SK-N-SH treated with all-trans-retinoic acid at 6 μM for 48 hours (cell line): ENCODE measurements at regions not wholly inside any gene's neighbourhood (a gene's known extent, or its start where the extent isn't known, plus 50 kb on each side); places are given as distances from the start of the nearest gene placed in this dataset.

ENCODE experiments used
- ATAC-seq: fragments of 200-7000 bp; cut with Tn5 transposase; 3 replicates; pipeline ENCODE4 v1.9.1; 2020; ENCODE audit warnings: mild to moderate bottlenecking, moderate library complexity
- ARNTL ChIP-seq: fragments of 450-650 bp; formaldehyde crosslinking; IDR thresholded peaks from 2 replicates; pipeline ENCODE4 v1.5.0; 2020; ENCODE audit warnings: low read depth, mild to moderate bottlenecking, moderate library complexity, borderline replicate concordance
- BACH2 ChIP-seq: fragments of 250-450 bp; sonication (Bioruptor Pico); IDR thresholded peaks from 2 replicates; pipeline ENCODE4 v1.9.0; 2021; ENCODE audit warnings: mild to moderate bottlenecking, borderline replicate concordance
- CSDC2 ChIP-seq: fragments of 250-450 bp; sonication (Bioruptor Pico); IDR thresholded peaks from 2 replicates; pipeline ENCODE4 v1.5.0; 2020; ENCODE audit warnings: mild to moderate bottlenecking, moderate library complexity
- ESRRG ChIP-seq: fragments of 250-450 bp; sonication (Bioruptor Pico); IDR thresholded peaks from 2 replicates; pipeline ENCODE4 v1.6.1; 2021; ENCODE audit warnings: mild to moderate bottlenecking
- ISL1 ChIP-seq: fragments of 250-450 bp; sonication (Bioruptor Pico); IDR thresholded peaks from 2 replicates; pipeline ENCODE4 v2.1.2; 2022; ENCODE audit warnings: mild to moderate bottlenecking, moderate library complexity
- PPARA ChIP-seq: fragments of 250-450 bp; sonication (Bioruptor Pico); IDR thresholded peaks from 2 replicates; pipeline ENCODE4 v1.5.0; 2020; ENCODE audit warnings: mild to moderate bottlenecking, borderline replicate concordance
- RARB ChIP-seq: fragments of 250-450 bp; sonication (Bioruptor Pico); IDR thresholded peaks from 2 replicates; pipeline ENCODE4 v1.8.0; 2021; ENCODE audit warnings: mild to moderate bottlenecking, moderate library complexity
- SNAI2 ChIP-seq: fragments of 250-450 bp; sonication (Bioruptor Pico); IDR thresholded peaks from 2 replicates; pipeline ENCODE4 v1.5.0; 2020; ENCODE audit warnings: mild to moderate bottlenecking, moderate library complexity
- TCF4 ChIP-seq: fragments of 250-450 bp; sonication (Bioruptor Pico); IDR thresholded peaks from 2 replicates; pipeline ENCODE4 v1.8.0; 2021; ENCODE audit warnings: mild to moderate bottlenecking, moderate library complexity, borderline replicate concordance
- TOX ChIP-seq: fragments of 250-450 bp; sonication (Bioruptor Pico); IDR thresholded peaks from 2 replicates; pipeline ENCODE4 v1.8.0; 2021; ENCODE audit warnings: mild to moderate bottlenecking, moderate library complexity, borderline replicate concordance
- ZC3H10 ChIP-seq: fragments of 250-450 bp; sonication (Bioruptor Pico); IDR thresholded peaks from 2 replicates; pipeline ENCODE4 v1.5.1; 2021; ENCODE audit warnings: mild to moderate bottlenecking, moderate library complexity
- ZFP30 ChIP-seq: fragments of 450-650 bp; formaldehyde crosslinking; IDR thresholded peaks from 2 replicates; pipeline ENCODE4 v1.5.0; 2022; ENCODE audit warnings: mild to moderate bottlenecking, moderate library complexity
- ZNF565 ChIP-seq: fragments of 450-650 bp; formaldehyde crosslinking; conservative IDR thresholded peaks from 2 replicates; pipeline ENCODE4 v1.5.0; 2020; ENCODE audit warnings: low read depth, mild to moderate bottlenecking, moderate library complexity
- ZNF70 ChIP-seq: fragments of 450-650 bp; formaldehyde crosslinking; IDR thresholded peaks from 2 replicates; pipeline ENCODE4 v1.5.0; 2020; ENCODE audit warnings: mild to moderate bottlenecking, moderate library complexity
- ZNF8 ChIP-seq: fragments of 450-650 bp; formaldehyde crosslinking; IDR thresholded peaks from 2 replicates; pipeline ENCODE4 v1.5.0; 2020; ENCODE audit warnings: mild to moderate bottlenecking, moderate library complexity
- TF ChIP-seq, protein P1 (sequence below): fragments of 250-450 bp; sonication (Bioruptor Pico); IDR thresholded peaks from 2 replicates; pipeline ENCODE4 v1.8.0; 2021; ENCODE audit warnings: low read depth, mild to moderate bottlenecking, moderate library complexity, borderline replicate concordance
- TF ChIP-seq, protein P2 (sequence below): fragments of 250-450 bp; sonication (Bioruptor Pico); IDR thresholded peaks from 2 replicates; pipeline ENCODE4 v1.5.1; 2020; ENCODE audit warnings: low read depth, mild to moderate bottlenecking, moderate library complexity
- TF ChIP-seq, protein P3 (sequence below): fragments of 250-450 bp; sonication (Bioruptor Pico); IDR thresholded peaks from 2 replicates; pipeline ENCODE4 v1.8.0; 2020; ENCODE audit warnings: mild to moderate bottlenecking, moderate library complexity, borderline replicate concordance
- TF ChIP-seq, protein P4 (sequence below): fragments of 250-450 bp; sonication (Bioruptor Pico); IDR thresholded peaks from 2 replicates; pipeline ENCODE4 v1.5.1; 2021; ENCODE audit warnings: mild to moderate bottlenecking, moderate library complexity
- TF ChIP-seq, protein P5 (sequence below): fragments of 250-450 bp; sonication (Bioruptor Pico); IDR thresholded peaks from 2 replicates; pipeline ENCODE4 v1.5.0; 2020; ENCODE audit warnings: mild to moderate bottlenecking, moderate library complexity

DNA sequence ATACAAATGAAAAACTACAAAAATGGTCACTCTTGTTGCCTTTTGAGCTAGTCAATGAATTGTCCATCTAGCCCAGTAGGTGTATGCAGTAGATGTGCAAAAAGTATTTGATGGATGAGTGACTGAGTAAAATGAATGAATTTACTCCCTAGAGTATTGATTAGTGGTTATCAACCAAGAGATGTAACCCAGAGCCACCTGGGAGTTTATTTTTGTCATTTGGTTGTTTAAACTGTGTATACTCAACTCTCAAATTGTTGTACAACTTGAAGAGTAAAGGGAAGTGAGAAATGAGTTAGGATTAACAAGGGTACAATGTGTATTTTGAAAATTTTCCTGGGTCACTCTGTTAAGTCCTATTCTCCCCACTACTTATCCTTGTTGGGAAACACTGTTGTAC lies 124.1 kb upstream of the TMCO5A start (continued):
- no peak for TF ChIP-seq ARNTL (CRISPR knock-in tag)
- TF ChIP-seq, protein P1, sequence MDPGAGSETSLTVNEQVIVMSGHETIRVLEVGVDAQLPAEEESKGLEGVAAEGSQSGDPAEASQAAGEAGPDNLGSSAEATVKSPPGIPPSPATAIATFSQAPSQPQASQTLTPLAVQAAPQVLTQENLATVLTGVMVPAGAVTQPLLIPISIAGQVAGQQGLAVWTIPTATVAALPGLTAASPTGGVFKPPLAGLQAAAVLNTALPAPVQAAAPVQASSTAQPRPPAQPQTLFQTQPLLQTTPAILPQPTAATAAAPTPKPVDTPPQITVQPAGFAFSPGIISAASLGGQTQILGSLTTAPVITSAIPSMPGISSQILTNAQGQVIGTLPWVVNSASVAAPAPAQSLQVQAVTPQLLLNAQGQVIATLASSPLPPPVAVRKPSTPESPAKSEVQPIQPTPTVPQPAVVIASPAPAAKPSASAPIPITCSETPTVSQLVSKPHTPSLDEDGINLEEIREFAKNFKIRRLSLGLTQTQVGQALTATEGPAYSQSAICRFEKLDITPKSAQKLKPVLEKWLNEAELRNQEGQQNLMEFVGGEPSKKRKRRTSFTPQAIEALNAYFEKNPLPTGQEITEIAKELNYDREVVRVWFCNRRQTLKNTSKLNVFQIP (CRISPR knock-in tag): no peak
- TF ChIP-seq, protein P2, sequence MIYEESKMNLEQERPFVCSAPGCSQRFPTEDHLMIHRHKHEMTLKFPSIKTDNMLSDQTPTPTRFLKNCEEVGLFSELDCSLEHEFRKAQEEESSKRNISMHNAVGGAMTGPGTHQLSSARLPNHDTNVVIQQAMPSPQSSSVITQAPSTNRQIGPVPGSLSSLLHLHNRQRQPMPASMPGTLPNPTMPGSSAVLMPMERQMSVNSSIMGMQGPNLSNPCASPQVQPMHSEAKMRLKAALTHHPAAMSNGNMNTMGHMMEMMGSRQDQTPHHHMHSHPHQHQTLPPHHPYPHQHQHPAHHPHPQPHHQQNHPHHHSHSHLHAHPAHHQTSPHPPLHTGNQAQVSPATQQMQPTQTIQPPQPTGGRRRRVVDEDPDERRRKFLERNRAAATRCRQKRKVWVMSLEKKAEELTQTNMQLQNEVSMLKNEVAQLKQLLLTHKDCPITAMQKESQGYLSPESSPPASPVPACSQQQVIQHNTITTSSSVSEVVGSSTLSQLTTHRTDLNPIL: no peak

DNA sequence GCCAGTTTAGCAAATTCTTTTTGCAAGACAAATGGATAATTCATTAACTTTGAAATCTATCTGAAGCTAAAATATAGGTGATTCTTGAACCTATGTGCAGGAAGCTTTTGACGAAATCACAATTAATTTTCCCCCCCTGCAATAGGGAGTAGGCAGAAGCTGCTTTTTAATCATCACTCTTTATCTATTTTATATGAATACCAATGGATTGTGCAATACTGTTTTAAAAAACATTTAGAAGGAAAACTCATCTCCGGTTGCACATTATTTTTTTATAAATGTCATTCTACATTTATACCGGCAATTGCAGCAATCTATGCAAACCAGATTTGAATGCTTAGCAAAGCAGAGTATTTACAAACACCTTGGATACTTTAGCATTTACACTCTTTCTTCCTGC lies 121.1 kb upstream of the TMCO5A start:
- TF ChIP-seq ZNF565 (no peak), ISL1 (CRISPR knock-in tag) (no peak), ZC3H10 (CRISPR knock-in tag) (no peak)
- no peak for ATAC-seq

DNA sequence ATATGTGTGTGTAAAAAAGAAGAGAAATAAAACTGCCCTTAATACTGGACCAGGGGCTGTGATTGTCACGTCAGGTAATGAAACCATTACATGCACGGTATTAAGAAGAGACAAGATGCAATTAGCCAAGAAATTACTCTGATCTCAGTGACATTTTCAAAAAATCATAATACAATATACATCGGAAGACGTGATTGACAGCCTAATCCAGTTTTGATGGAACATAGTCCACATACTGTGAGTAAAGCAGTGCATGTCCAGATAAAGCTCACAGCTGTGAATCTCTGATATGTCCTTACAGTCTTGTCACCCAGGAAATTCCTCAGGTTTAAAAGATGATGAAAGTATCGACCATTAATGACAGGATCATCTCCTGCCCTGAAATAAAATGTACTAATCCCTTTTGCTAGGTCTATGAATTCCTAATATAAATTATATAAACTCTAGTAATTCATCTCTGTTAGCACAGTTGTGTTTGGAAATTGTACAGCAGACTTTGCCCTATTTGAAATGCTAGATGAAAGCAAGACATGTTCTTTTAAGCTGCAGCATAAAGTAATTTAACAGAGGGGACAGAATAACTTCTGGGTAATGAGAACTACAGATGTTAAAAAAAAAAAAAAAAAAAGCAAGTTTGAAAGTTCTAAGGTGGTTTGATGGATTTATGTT lies 119.5 kb upstream of the TMCO5A start:
- TF ChIP-seq, protein P1 (CRISPR knock-in tag): no peak
- TF ChIP-seq ESRRG (CRISPR knock-in tag): no peak
- no peak for TF ChIP-seq ZNF70
- TF ChIP-seq, protein P3, sequence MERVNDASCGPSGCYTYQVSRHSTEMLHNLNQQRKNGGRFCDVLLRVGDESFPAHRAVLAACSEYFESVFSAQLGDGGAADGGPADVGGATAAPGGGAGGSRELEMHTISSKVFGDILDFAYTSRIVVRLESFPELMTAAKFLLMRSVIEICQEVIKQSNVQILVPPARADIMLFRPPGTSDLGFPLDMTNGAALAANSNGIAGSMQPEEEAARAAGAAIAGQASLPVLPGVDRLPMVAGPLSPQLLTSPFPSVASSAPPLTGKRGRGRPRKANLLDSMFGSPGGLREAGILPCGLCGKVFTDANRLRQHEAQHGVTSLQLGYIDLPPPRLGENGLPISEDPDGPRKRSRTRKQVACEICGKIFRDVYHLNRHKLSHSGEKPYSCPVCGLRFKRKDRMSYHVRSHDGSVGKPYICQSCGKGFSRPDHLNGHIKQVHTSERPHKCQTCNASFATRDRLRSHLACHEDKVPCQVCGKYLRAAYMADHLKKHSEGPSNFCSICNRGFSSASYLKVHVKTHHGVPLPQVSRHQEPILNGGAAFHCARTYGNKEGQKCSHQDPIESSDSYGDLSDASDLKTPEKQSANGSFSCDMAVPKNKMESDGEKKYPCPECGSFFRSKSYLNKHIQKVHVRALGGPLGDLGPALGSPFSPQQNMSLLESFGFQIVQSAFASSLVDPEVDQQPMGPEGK: no peak
- no peak for TF ChIP-seq ZC3H10 (CRISPR knock-in tag)
- TF ChIP-seq BACH2 (CRISPR knock-in tag): no peak
- TF ChIP-seq, protein P2: no peak
- TF ChIP-seq, protein P4, sequence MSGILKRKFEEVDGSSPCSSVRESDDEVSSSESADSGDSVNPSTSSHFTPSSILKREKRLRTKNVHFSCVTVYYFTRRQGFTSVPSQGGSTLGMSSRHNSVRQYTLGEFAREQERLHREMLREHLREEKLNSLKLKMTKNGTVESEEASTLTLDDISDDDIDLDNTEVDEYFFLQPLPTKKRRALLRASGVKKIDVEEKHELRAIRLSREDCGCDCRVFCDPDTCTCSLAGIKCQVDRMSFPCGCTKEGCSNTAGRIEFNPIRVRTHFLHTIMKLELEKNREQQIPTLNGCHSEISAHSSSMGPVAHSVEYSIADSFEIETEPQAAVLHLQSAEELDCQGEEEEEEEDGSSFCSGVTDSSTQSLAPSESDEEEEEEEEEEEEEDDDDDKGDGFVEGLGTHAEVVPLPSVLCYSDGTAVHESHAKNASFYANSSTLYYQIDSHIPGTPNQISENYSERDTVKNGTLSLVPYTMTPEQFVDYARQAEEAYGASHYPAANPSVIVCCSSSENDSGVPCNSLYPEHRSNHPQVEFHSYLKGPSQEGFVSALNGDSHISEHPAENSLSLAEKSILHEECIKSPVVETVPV (CRISPR knock-in tag): no peak
- TF ChIP-seq ZFP30 (CRISPR knock-in tag): no peak
- no peak for TF ChIP-seq TOX (CRISPR knock-in tag)
- TF ChIP-seq, protein P5, sequence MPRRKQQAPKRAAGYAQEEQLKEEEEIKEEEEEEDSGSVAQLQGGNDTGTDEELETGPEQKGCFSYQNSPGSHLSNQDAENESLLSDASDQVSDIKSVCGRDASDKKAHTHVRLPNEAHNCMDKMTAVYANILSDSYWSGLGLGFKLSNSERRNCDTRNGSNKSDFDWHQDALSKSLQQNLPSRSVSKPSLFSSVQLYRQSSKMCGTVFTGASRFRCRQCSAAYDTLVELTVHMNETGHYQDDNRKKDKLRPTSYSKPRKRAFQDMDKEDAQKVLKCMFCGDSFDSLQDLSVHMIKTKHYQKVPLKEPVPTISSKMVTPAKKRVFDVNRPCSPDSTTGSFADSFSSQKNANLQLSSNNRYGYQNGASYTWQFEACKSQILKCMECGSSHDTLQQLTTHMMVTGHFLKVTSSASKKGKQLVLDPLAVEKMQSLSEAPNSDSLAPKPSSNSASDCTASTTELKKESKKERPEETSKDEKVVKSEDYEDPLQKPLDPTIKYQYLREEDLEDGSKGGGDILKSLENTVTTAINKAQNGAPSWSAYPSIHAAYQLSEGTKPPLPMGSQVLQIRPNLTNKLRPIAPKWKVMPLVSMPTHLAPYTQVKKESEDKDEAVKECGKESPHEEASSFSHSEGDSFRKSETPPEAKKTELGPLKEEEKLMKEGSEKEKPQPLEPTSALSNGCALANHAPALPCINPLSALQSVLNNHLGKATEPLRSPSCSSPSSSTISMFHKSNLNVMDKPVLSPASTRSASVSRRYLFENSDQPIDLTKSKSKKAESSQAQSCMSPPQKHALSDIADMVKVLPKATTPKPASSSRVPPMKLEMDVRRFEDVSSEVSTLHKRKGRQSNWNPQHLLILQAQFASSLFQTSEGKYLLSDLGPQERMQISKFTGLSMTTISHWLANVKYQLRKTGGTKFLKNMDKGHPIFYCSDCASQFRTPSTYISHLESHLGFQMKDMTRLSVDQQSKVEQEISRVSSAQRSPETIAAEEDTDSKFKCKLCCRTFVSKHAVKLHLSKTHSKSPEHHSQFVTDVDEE: no peak
- no peak for TF ChIP-seq SNAI2 (CRISPR knock-in tag)
- TF ChIP-seq TCF4 (CRISPR knock-in tag): no peak
- no peak for TF ChIP-seq ZNF8
- no peak for TF ChIP-seq RARB
- no peak for TF ChIP-seq CSDC2
- TF ChIP-seq PPARA (CRISPR knock-in tag): no peak
- no peak for TF ChIP-seq ZNF565
- no peak for TF ChIP-seq ISL1 (CRISPR knock-in tag)
- no peak for ATAC-seq
